HL-60 (cell line): ENCODE measurements at regions not wholly inside any gene's neighbourhood (a gene's known extent, or its start where the extent isn't known, plus 50 kb on each side); places are given as distances from the start of the nearest gene placed in this dataset.
"Not testable (repeated sequence)": the region's sequence is repeated elsewhere in the genome, so short reads cannot be mapped to it uniquely, and the experiment has no call there.

Experiments
- DNase-seq, 2 experiments: peaks; one replicate each; pipeline ENCODE4 v3.0.0-alpha.2; 2010 to 2020; ENCODE audit warnings: low read depth in 1 of 2, low spot score in 1 of 2
- H3K27ac ChIP-seq: fragments of 250-450 bp; sonication (Bioruptor Pico); replicated peaks from 2 replicates; pipeline ENCODE4 v1.5.1; 2020; ENCODE audit warnings: mild to moderate bottlenecking, moderate library complexity
- H3K27me3 ChIP-seq: fragments of 250-450 bp; sonication (Bioruptor Pico); 2 replicates; pipeline ENCODE4 v1.5.1; 2021; ENCODE audit warnings: mild to moderate bottlenecking, moderate library complexity; ENCODE audit not compliant: insufficient read depth, poor library complexity, severe bottlenecking
- H3K4me3 ChIP-seq: replicated peaks from 2 replicates; pipeline ENCODE4 v1.5.1; 2011; ENCODE audit warnings: mild to moderate bottlenecking, control low read depth, low read length; ENCODE audit not compliant: insufficient read depth
- CTCF ChIP-seq: IDR thresholded peaks from one replicate; pipeline ENCODE4 v1.5.1; 2011; ENCODE audit warnings: low read length, control low read depth, inconsistent platforms; ENCODE audit not compliant: insufficient read depth
- GABPA ChIP-seq: IDR thresholded peaks from 2 replicates; pipeline ENCODE4 v1.6.1; 2012; ENCODE audit warnings: low read depth
- POLR2AphosphoS5 ChIP-seq: IDR thresholded peaks from 2 replicates; pipeline ENCODE4 v1.6.1; 2012; ENCODE audit warnings: low read depth
- REST ChIP-seq: IDR thresholded peaks from 2 replicates; pipeline ENCODE4 v1.6.1; 2012; ENCODE audit warnings: low read depth; ENCODE audit not compliant: insufficient replicate concordance
- SPI1 ChIP-seq: IDR thresholded peaks from 2 replicates; pipeline ENCODE4 v1.6.1; 2012; ENCODE audit warnings: low read depth, mild to moderate bottlenecking, borderline replicate concordance

GRCh38 chr2:64922482-64923384 lies 66.5 kb upstream of the SLC1A4 start:
- Histone ChIP-seq H3K27me3 (no peaks in the 10 kb centered on the region), H3K4me3 (no peak overlapping the region), H3K27ac (no peak overlapping the region)
- no peak for DNase-seq
- no peak for TF ChIP-seq REST
- TF ChIP-seq POLR2AphosphoS5, result no peak
- TF ChIP-seq SPI1, result no peak
- TF ChIP-seq CTCF, result no peak
- TF ChIP-seq GABPA, result no peak

GRCh38 chr2:64923385-64923710 lies 65.9 kb upstream of the SLC1A4 start:
- Histone ChIP-seq H3K27ac (no peak overlapping the region), H3K4me3 (no peak overlapping the region), H3K27me3 (no peaks in the 10 kb centered on the region)
- no peak for TF ChIP-seq REST
- no peak for TF ChIP-seq GABPA
- no peak for TF ChIP-seq CTCF
- TF ChIP-seq SPI1, result no peak
- TF ChIP-seq POLR2AphosphoS5, result no peak
- DNase-seq, result no peak

- Histone ChIP-seq H3K27me3 (no peaks in the 10 kb centered on the region), H3K4me3 (no peak overlapping the region), H3K27ac (no peak overlapping the region)
- DNase-seq, result no peak
- TF ChIP-seq CTCF, result no peak
- no peak for TF ChIP-seq REST
- TF ChIP-seq SPI1, result no peak
- TF ChIP-seq GABPA, result no peak
- TF ChIP-seq POLR2AphosphoS5, result no peak
Observed at GRCh38 chr2:64924170-64924934, 64.8 kb upstream of the SLC1A4 start.

- H3K27ac ChIP-seq, H3K4me3 ChIP-seq: not testable (repeated sequence)
Observed at GRCh38 chr2:64925930-64926722, 63.1 kb upstream of the SLC1A4 start.

More at GRCh38 chr2:64925930-64926722, 63.1 kb upstream of the SLC1A4 start:
- not testable (repeated sequence) for H3K27me3 ChIP-seq, DNase-seq
